HPDE6-E6E7 (cell line): ENCODE measurements at regions not wholly inside any gene's neighbourhood (a gene's known extent, or its start where the extent isn't known, plus 50 kb on each side); places are given as distances from the start of the nearest gene placed in this dataset.

Experiments
- DNase-seq: peaks from one replicate; pipeline ENCODE4 v3.0.0; 2011; ENCODE audit warnings: missing footprints; ENCODE audit errors: extremely low spot score

- no peak for DNase-seq
These were observed 185.7 kb upstream of the TOPAZ1 start for GRCh38 chr3:44055951-44056350.

- DNase-seq = no peak
These were observed 185.0 kb upstream of the TOPAZ1 start for GRCh38 chr3:44056446-44057240.

DNA sequence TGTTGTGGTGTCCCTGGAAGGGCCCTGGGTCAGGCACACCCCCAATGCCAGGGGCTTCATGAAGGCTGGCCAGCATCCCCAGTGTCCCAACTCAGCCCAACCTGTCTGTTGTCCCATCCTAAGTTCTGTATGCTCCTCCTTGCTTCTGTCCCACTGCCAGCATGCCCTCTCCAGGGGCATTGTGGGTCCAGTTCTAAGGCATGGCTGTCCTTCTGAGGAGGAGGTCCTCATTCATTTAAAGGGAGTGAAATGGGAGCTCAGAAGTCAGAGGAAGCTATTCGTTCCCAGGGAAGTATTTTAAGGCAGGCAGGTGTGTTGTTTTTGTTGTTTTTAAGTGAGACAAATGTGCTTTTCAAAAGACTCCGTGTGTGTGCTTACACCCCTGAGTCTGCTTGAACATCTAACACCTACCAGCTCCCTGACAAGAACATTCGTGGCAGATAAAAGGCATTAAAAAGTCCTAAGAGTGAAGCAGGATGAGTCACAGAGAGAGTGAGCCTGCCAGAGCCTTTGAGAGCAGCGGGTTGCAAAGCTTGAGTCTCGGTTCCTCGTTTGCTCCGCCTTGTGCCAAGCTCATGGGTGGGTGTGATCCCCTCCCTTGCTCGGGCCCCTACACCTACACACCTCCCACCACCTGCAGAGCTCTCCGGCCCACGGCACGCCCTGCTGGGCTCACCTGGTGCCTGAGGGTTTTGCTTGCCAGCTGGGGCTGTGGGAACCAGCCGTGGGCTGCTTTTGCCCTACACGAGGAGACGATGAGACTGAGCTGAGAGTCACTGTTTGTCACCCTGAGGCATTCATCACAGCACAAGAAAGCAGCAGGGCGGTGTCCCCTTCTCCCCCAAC is 183.4 kb upstream of the TOPAZ1 start:
- DNase-seq = peak; percentile 22

DNA sequence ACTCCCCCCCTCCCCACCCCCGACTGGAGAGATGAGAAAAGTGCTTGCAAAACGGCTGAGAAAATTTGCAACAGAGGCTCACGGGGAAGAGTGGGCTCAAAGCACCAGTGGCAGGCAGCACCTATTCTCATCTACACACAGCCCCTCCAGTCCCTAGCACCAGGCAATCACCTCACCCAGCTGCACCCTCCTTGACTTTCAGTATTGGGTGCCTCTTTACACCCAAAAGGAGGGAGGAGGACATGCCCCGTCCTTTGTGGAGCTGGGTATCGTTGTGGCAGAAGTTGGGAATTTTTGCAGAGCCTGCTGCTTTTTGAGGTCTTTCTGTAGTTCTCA is 182.8 kb upstream of the TOPAZ1 start:
- no peak for DNase-seq

DNA sequence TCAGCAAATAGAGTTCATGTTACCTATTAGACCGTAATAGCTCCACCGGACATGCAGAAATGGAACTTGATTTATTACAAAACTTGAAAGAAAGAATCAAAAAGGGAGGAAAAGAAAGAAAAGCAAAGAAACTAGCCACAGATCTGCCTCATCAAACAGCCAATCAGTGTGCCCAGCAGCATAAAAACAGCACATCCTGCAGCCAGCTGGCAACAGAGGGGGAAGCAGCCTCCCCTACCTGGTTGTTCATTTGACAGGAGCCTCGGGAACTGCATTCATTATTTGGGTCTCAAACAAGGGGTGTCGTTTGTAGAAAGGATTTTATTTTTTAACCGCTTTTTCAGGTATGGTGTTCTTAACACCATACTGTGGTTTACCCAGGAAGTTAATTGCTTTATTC is 181.5 kb upstream of the TOPAZ1 start:
- no peak for DNase-seq

- DNase-seq = no peak
These were observed 180.4 kb upstream of the TOPAZ1 start for GRCh38 chr3:44061268-44061667.

GRCh38 chr3:44061961-44062360 is 179.7 kb upstream of the TOPAZ1 start:
- no peak for DNase-seq

DNA sequence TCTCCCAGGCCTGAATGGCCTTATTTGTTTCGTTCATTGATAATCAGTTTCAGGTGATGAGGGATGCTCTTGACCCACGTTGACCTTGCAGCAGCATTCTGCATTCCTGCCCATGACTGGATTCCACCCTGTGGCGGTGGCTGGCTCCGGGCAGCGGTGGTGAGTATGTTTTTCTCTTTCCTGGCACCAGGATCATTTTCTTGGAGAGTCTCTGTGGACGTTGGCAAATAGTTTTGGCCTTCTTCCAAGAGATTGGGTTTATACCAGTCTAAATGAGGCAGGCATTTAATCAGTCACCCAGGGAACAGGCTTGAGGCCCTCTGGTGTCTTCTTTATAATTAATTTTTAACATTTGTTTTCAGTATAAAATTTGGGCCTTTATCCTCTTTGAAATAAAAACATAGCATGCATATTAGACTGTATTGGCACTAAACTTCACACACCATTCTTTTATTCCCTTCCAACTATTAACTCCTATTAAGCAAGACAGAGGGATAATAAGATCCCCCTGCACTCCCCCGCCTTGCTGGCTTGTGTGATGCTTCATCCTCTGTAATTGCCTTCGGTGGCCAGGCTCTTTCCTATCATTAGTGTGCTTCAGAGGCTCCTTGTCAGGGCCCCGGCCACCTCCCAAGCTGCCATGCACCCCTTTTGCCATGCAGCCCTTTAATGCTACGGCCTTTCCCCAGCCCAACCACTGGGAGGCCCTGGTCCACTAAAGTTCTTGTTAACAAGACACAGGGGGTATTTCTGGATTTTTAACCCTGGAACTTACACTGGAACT is 176.2 kb upstream of the TOPAZ1 start:
- DNase-seq = no peak

DNA sequence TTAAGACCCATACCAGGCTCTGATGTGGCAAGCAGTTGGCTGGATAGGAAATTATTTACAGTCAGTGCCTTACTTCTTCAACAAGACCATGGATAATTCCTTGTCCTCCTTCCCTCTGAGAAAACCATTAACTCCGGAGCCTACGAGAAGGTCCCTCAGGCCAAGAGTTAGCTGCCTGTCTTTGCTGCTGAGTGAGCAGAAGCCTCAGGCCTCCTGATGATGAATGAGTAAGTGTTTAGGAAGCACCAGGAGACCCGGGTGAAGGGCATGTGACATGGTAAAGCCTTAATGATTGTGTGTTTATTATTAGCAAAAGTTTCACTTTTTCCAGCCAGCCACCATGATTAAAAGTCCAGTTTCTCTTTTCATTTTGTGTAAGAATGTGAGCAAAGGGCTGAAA is 174.9 kb upstream of the TOPAZ1 start:
- no peak for DNase-seq

- no peak for DNase-seq
These were observed 174.3 kb upstream of the TOPAZ1 start for GRCh38 chr3:44067431-44067830.

GRCh38 chr3:44068753-44069152 is 172.9 kb upstream of the TOPAZ1 start:
- DNase-seq = no peak

DNA sequence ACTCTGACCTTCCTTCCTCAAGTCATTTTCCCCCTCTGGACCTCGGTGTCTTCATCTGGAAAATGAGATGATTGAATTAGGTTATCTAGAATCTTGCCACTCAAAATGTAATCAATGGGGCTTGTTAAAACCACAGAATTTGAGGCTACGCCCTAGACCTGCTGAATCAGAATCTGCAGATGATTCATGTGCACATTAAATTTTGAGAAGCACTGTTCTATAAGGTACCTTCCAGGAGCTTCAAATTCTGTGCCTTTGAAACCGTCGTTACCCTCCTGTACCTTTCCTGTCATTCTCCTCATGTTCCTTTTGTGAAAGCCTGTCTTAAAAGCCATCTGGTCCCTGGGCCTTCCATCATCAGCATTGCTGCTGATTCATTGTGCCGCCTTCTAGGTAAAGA is 172.4 kb upstream of the TOPAZ1 start:
- DNase-seq = no peak

DNA sequence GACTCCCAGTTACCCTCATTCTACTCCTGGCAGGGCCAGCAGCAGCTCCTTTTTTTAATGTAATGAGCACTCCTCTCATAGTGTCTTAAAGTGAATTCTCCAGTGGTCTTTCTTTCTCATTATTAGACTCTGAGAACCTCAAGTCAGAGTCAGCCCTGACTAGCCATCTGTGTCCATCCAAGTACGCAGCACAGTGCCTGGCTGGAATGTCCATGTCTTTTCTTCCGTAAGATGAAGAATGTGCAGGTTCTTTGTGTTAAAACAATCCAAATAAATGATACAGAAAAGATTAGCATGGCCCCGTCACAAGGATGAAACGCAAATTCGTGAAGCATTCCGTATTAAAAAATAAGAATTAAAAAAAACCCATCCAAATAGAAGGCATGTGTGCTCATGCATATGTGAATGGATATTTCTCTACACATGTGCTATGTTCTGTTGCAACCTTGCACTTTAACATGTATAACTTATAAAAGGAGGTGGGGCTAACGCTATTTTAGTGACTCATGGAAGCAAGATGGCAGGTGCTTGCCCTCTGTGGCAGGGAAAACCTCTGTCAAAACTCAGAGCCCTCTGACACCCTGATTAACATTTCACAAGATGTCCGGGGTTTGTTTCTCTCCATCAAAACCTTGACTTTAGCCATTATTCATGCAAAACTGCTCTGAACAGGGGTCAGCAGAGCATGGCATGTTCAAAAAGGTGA is 170.7 kb upstream of the TOPAZ1 start:
- DNase-seq = no peak

- no peak for DNase-seq
These were observed 168.8 kb upstream of the TOPAZ1 start for GRCh38 chr3:44072601-44073540.

DNA sequence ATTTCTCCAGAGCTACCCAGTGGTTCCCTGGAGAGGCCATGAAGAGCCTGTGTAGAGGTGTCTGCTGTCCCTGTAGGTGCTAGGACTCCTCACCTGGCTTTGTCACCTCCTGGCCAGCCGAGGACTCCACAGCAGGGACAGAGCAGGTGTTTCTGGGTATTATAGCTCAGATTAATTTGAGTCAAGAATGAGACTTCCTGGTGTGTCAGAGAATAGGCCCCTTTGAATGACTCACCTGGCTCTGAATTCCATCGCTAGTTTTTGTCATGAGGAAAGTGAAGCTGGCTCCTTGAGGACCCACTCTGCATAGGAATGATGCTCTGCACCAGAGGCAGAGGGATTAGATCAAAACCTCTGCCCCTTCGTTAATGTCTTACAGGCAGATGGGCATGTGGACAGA is 167.5 kb upstream of the TOPAZ1 start:
- DNase-seq = peak; percentile 25

DNA sequence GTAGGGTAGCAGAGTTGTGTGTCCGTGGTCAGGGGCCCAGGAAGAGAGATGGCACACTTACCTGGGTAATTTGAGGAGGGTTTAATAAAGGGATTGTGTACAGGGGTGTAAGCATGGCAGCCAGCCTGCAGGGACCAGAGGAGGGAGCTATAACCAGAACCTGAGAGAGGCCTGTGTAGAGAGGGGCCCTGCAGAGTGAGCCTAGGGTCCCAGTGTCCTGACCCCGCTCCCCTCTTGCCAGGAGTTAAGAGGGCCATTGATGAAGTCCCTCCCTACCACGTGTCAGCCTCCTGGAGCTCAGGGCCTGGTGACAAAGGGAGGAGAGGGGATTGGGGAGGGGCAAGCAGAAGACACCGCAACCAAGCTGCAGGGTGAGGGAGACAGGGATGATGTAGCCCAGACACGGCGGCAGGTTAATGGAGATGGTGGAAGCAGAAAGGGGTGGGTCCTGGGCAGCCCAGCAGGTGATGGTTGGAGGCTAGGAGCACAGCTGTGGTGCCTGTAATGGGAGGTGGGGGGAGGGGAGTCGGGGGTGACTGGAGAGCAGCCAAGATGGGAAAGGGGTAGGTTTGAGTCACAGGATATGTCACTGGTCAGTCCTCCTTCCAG is 165.4 kb upstream of the TOPAZ1 start:
- no peak for DNase-seq

DNA sequence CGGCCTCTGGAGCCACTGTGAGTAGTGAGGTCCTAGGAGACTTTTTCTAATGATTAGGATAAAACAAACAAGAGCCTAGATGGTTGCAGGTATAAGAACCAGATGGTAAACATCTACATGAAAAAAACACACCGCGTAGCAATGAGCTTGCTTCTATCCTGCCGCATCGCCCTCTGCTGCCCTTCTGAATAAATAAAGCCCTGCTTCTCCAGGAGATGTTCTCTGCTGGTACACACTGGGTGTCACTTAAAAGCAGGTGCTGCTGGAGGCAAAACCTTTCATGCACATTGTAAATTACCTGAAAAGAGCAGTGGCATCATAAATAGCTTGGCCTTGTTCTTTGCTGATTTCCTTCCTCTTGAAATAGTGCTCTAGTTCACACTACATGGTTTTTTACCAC is 164.4 kb upstream of the TOPAZ1 start:
- DNase-seq = no peak

DNA sequence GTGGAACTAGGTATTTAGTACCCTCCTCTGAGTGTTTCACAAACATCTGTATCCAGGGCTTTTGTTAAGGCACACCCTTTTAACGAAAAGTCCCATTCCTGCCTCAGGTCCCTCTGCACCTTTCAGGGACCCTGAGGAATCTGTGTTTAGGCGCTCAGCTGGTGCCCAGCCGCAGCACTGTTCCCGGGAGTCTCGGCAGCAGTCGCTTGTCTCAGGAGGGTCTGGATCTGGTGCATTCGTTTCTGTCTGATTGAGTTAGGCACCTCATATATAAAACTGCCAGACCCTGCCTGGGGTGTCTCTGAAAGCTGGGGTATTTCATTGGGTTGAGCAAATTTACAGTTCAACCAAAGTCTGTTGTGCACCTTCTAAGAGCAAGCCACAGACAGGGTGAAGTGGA is 162.8 kb upstream of the TOPAZ1 start:
- no peak for DNase-seq

- no peak for DNase-seq
These were observed 161.8 kb upstream of the TOPAZ1 start for GRCh38 chr3:44079916-44080315.

- no peak for DNase-seq
These were observed 161.1 kb upstream of the TOPAZ1 start for GRCh38 chr3:44080474-44081072.
